ENCODE measurements at regions not wholly inside any gene's neighbourhood (a gene's known extent, or its start where the extent isn't known, plus 50 kb on each side); places are given as distances from the start of the nearest gene placed in this dataset.

GRCh38 chr2:207444756-207445155 is 85.0 kb upstream of the CREB1 start:
- Histone ChIP-seq H3K4me2 (ENCODE audit: low read depth, low read length, poor library complexity, severe bottlenecking) (no peak overlapping the region), H4K20me1 (ENCODE audit: insufficient read depth, low read length, poor library complexity, severe bottlenecking) (no peaks in the 10 kb centered on the region), H3K27me3 (ENCODE audit: insufficient read depth, low read length, poor library complexity, severe bottlenecking) (no peaks in the 10 kb centered on the region), H3K9me3 (ENCODE audit: insufficient read depth, low read depth, low read length) (no peaks in the 10 kb centered on the region), H3K4me1 (ENCODE audit: insufficient read depth, low read length, poor library complexity, severe bottlenecking) (peaks cover 3% of the 10 kb centered on the region), H3K9me2 (replicated peaks; ENCODE audit: low read depth, low read length) (no peaks in the 10 kb centered on the region), H3K9ac (ENCODE audit: low read depth, low read length, poor library complexity, severe bottlenecking) (no peak overlapping the region), H3F3A (ENCODE audit: low read depth) (no peaks in the 10 kb centered on the region), H3K79me2 (ENCODE audit: insufficient read depth, low read length) (no peaks in the 10 kb centered on the region), H3K36me3 (ENCODE audit: insufficient read depth, low read length) (no peaks in the 10 kb centered on the region), H2AFZ (ENCODE audit: low read length) (no peak overlapping the region), H3K4me3 (ENCODE audit: low read length, poor library complexity, severe bottlenecking) (no peak overlapping the region)
- no peak for TF ChIP-seq CTCF (conservative IDR thresholded peaks at IDR 0.05; ENCODE audit: low read length)
- no peak for TF ChIP-seq EZH2phosphoT487 (IDR thresholded peaks at IDR 0.05; ENCODE audit: borderline replicate concordance)

GRCh38 chr2:207446653-207447052 is 83.1 kb upstream of the CREB1 start:
- H3K27me3 ChIP-seq (ENCODE audit: insufficient read depth, low read length, poor library complexity, severe bottlenecking), result no peaks in the 10 kb centered on the region
- no peak for TF ChIP-seq EZH2phosphoT487 (IDR thresholded peaks at IDR 0.05; ENCODE audit: borderline replicate concordance)
- TF ChIP-seq CTCF (conservative IDR thresholded peaks at IDR 0.05; ENCODE audit: low read length), result no peak

GRCh38 chr2:207448006-207448405 is 81.8 kb upstream of the CREB1 start:
- no peak for TF ChIP-seq CTCF (conservative IDR thresholded peaks at IDR 0.05; ENCODE audit: low read length)
- no peak for TF ChIP-seq EZH2phosphoT487 (IDR thresholded peaks at IDR 0.05; ENCODE audit: borderline replicate concordance)
- Histone ChIP-seq H2AFZ (ENCODE audit: low read length) (no peak overlapping the region), H3K79me2 (ENCODE audit: insufficient read depth, low read length) (no peaks in the 10 kb centered on the region)

More at GRCh38 chr2:207446653-207447052, 83.1 kb upstream of the CREB1 start:
- H3K4me2 ChIP-seq (ENCODE audit: low read depth, low read length, poor library complexity, severe bottlenecking), result no peak overlapping the region
- H3K9me2 ChIP-seq (replicated peaks; ENCODE audit: low read depth, low read length), result no peaks in the 10 kb centered on the region
- H3K79me2 ChIP-seq (ENCODE audit: insufficient read depth, low read length), result no peaks in the 10 kb centered on the region
- no peak overlapping the region for H3K4me3 ChIP-seq (ENCODE audit: low read length, poor library complexity, severe bottlenecking)
- H3K9ac ChIP-seq (ENCODE audit: low read depth, low read length, poor library complexity, severe bottlenecking), result no peak overlapping the region
- no peaks in the 10 kb centered on the region for H3F3A ChIP-seq (ENCODE audit: low read depth)
- no peaks in the 10 kb centered on the region for H3K36me3 ChIP-seq (ENCODE audit: insufficient read depth, low read length)
- no peaks in the 10 kb centered on the region for H3K9me3 ChIP-seq (ENCODE audit: insufficient read depth, low read depth, low read length)
- peaks cover 3% of the 10 kb centered on the region for H3K4me1 ChIP-seq (ENCODE audit: insufficient read depth, low read length, poor library complexity, severe bottlenecking)
- no peak overlapping the region for H2AFZ ChIP-seq (ENCODE audit: low read length)
- H4K20me1 ChIP-seq (ENCODE audit: insufficient read depth, low read length, poor library complexity, severe bottlenecking), result no peaks in the 10 kb centered on the region

More at GRCh38 chr2:207448006-207448405, 81.8 kb upstream of the CREB1 start:
- H3K4me2 ChIP-seq (ENCODE audit: low read depth, low read length, poor library complexity, severe bottlenecking), result no peak overlapping the region
- no peaks in the 10 kb centered on the region for H3K36me3 ChIP-seq (ENCODE audit: insufficient read depth, low read length)
- peaks cover 3% of the 10 kb centered on the region for H3K4me1 ChIP-seq (ENCODE audit: insufficient read depth, low read length, poor library complexity, severe bottlenecking)
- H3K9me2 ChIP-seq (replicated peaks; ENCODE audit: low read depth, low read length), result no peaks in the 10 kb centered on the region
- H3K4me3 ChIP-seq (ENCODE audit: low read length, poor library complexity, severe bottlenecking), result no peak overlapping the region
- no peaks in the 10 kb centered on the region for H3K27me3 ChIP-seq (ENCODE audit: insufficient read depth, low read length, poor library complexity, severe bottlenecking)
- no peaks in the 10 kb centered on the region for H3K9me3 ChIP-seq (ENCODE audit: insufficient read depth, low read depth, low read length)
- H4K20me1 ChIP-seq (ENCODE audit: insufficient read depth, low read length, poor library complexity, severe bottlenecking), result no peaks in the 10 kb centered on the region
- H3K9ac ChIP-seq (ENCODE audit: low read depth, low read length, poor library complexity, severe bottlenecking), result no peak overlapping the region
- no peaks in the 10 kb centered on the region for H3F3A ChIP-seq (ENCODE audit: low read depth)

All from Loucy (cell line).